Endothelial cell of umbilical vein (primary cell): ENCODE measurements at regions not wholly inside any gene's neighbourhood (a gene's known extent, or its start where the extent isn't known, plus 50 kb on each side); places are given as distances from the start of the nearest gene placed in this dataset.

Experiments
- BruUV-seq: library from RNA; stranded (reverse); fragments of 400-500 nt; replicated peaks from 2 replicates; lab custom pipeline; 2021; lab: Mats Ljungman, UMichigan
- CTCF ChIA-PET: fragments of 300-600, 350-600 bp; sonication (Branson Sonifier 250); formaldehyde crosslinking; loops from one replicate; lab custom pipeline; 2021; ENCODE audit warnings: antibody characterized with exemption, inconsistent platforms; lab: Charles Lee
- POLR2A ChIA-PET: fragments of 300-600, 350-600 bp; sonication (Branson Sonifier 250); formaldehyde crosslinking; loops from one replicate; lab custom pipeline; 2021; ENCODE audit warnings: antibody characterized with exemption, inconsistent platforms; lab: Charles Lee
- DNase-seq: peaks from one replicate; pipeline ENCODE4 v3.0.0-alpha.2; 2011; ENCODE audit warnings: low read depth, low spot score
- FAIRE-seq: peaks from 2 replicates; lab custom pipeline; 2011; peaks lifted over from hg19 to GRCh38; lab: Jason Lieb, UNC
- H2AFZ ChIP-seq: 2 replicates; pipeline ENCODE4 v1.6.0; 2012; ENCODE audit warnings: low read depth, low read length, control low read depth, inconsistent platforms
- H3K27ac ChIP-seq: 2 replicates; pipeline ENCODE4 v1.5.1; 2011; ENCODE audit warnings: low read depth, mild to moderate bottlenecking, control low read depth, low read length, moderate library complexity; ENCODE audit not compliant: insufficient read depth
- H3K27me3 ChIP-seq, 2 experiments: 2 replicates each; pipeline versions ENCODE4 v1.6.0 to v1.6.1; 2011; ENCODE audit warnings: low read length in 2 of 2, mixed read lengths in 1 of 2; ENCODE audit not compliant: control insufficient read depth in 2 of 2, insufficient read depth in 2 of 2
- H3K36me3 ChIP-seq, 2 experiments: 2 replicates in 1 of 2; 3 replicates in 1 of 2; pipeline ENCODE4 v1.5.1; 2011; ENCODE audit warnings: low read length in 2 of 2, mild to moderate bottlenecking in 1 of 2, moderate library complexity in 1 of 2; ENCODE audit not compliant: control insufficient read depth in 2 of 2, insufficient read depth in 2 of 2; ENCODE audit errors: extremely low read depth in 1 of 2
- H3K4me1 ChIP-seq: 3 replicates; pipeline ENCODE4 v1.5.1; 2011; ENCODE audit warnings: mild to moderate bottlenecking, low read length; ENCODE audit not compliant: control insufficient read depth, insufficient read depth; ENCODE audit errors: extremely low read depth
- H3K4me2 ChIP-seq: 2 replicates; pipeline ENCODE4 v1.6.1; 2011; ENCODE audit warnings: low read length, control low read depth, mixed read lengths; ENCODE audit not compliant: insufficient read depth
- H3K4me3 ChIP-seq, 3 experiments: fragments of 200-600 bp in 1 of 3; sonication (generic), shearing (Covaris generic) in 1 of 3; replicated peaks in 1 of 3; 2 replicates each; pipeline ENCODE4 v1.5.1; 2011 to 2016; ENCODE audit warnings: control low read depth in 3 of 3, low read length in 3 of 3, mild to moderate bottlenecking in 2 of 3, inconsistent platforms in 1 of 3, low read depth in 1 of 3, moderate library complexity in 1 of 3; ENCODE audit not compliant: insufficient read depth in 1 of 3
- H3K79me2 ChIP-seq: 2 replicates; pipeline ENCODE4 v1.6.0; 2012; ENCODE audit warnings: low read length, inconsistent platforms; ENCODE audit not compliant: control insufficient read depth, insufficient read depth
- H3K9ac ChIP-seq: replicated peaks from 2 replicates; pipeline ENCODE3; 2011; ENCODE audit warnings: low read length, control low read depth; ENCODE audit not compliant: insufficient read depth; ENCODE audit errors: extremely low read depth
- H3K9me1 ChIP-seq: replicated peaks from 3 replicates; pipeline ENCODE4 v1.6.0; 2011; ENCODE audit warnings: mild to moderate bottlenecking, low read length; ENCODE audit not compliant: control insufficient read depth, insufficient read depth; ENCODE audit errors: extremely low read depth
- H3K9me3 ChIP-seq: replicated peaks from 2 replicates; pipeline ENCODE4 v1.5.1; 2012; ENCODE audit warnings: low read length, inconsistent platforms; ENCODE audit not compliant: control insufficient read depth, insufficient read depth
- H4K20me1 ChIP-seq: replicated peaks from 2 replicates; pipeline ENCODE3; 2011; ENCODE audit warnings: mild to moderate bottlenecking, low read length; ENCODE audit not compliant: control insufficient read depth, insufficient read depth; ENCODE audit errors: extremely low read depth
- CTCF ChIP-seq, 2 donors: IDR thresholded peaks; 1 replicate in 1 of 2; 2 replicates in 1 of 2; pipeline ENCODE4 v1.5.1; 2011; ENCODE audit warnings: low read length in 2 of 2, mild to moderate bottlenecking in 2 of 2, moderate library complexity in 2 of 2, control low read depth in 1 of 2, inconsistent platforms in 1 of 2, low read depth in 1 of 2; ENCODE audit not compliant: insufficient read depth in 1 of 2; ENCODE audit errors: extremely low read depth in 1 of 2
- EZH2 ChIP-seq: IDR thresholded peaks from 2 replicates; pipeline ENCODE4 v1.6.1; 2012; ENCODE audit warnings: borderline replicate concordance, low read depth, mild to moderate bottlenecking, moderate library complexity, low read length, inconsistent platforms; ENCODE audit not compliant: severe bottlenecking
- FOS ChIP-seq: IDR thresholded peaks from 2 replicates; pipeline ENCODE4 v1.6.1; 2011; ENCODE audit warnings: mild to moderate bottlenecking, low read length, moderate library complexity, borderline replicate concordance; ENCODE audit not compliant: insufficient read depth
- GATA2 ChIP-seq: IDR thresholded peaks from 2 replicates; pipeline ENCODE4 v1.7.0; 2011; ENCODE audit warnings: low read depth, mild to moderate bottlenecking, moderate library complexity, mixed read lengths, low read length; ENCODE audit not compliant: insufficient read length, insufficient read depth
- JUN ChIP-seq: IDR thresholded peaks from 2 replicates; pipeline ENCODE4 v1.6.1; 2011; ENCODE audit warnings: borderline replicate concordance, low read depth; ENCODE audit not compliant: insufficient read length, insufficient read depth
- MAX ChIP-seq: IDR thresholded peaks from 2 replicates; pipeline ENCODE4 v1.6.1; 2011; ENCODE audit not compliant: insufficient read depth, insufficient read length
- MYC ChIP-seq: IDR thresholded peaks from one replicate; pipeline ENCODE4 v1.6.1; 2011; ENCODE audit warnings: mild to moderate bottlenecking, low read depth, low read length
- POLR2A ChIP-seq: IDR thresholded peaks from 2 replicates; pipeline ENCODE4 v1.6.1; 2012; ENCODE audit warnings: low read depth, mild to moderate bottlenecking, control low read depth, low read length
- POLR2AphosphoS5 ChIP-seq: IDR thresholded peaks from 2 replicates; pipeline ENCODE4 v1.6.1; 2012; ENCODE audit warnings: low read depth, mild to moderate bottlenecking, control low read depth, low read length, moderate library complexity; ENCODE audit not compliant: insufficient read depth
- dilution Hi-C: fragments of 300-500 bp; cut with MboI; formaldehyde crosslinking; loops from one replicate; pipeline ENCODE4 v1.15.0; 2019; ENCODE audit warnings: low sequenced_read_pairs; ENCODE audit not compliant: extremely low pct_ligation_motif_present
- intact Hi-C: fragments of 100-400 bp; cut with micrococcal nuclease; formaldehyde crosslinking; loops from one replicate; pipeline ENCODE4 v1.10.0; 2022

DNA sequence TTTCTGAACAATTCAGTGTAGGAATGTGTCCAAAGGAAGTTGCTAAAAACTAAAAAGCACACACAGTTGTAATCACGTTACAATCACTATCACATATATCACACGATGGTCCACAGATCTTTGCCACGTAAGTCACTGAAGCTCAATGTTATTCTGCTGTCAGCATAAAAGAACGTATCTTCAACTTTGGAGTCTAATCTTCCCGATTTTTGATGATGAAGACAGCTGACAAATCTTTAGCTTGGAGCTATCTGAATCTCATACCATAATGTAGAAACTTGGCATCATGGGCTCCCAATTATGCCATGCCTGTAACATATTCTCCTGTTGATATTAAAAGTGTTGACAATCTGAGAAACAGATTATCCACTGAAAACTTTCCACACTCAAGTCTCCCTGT, 158.4 kb downstream of the UBE2NL start:
- dilution Hi-C loops: no loop called here
- no peaks in the 10 kb centered on the region for H3K9me3 ChIP-seq
- no peaks in the 10 kb centered on the region for H3K4me1 ChIP-seq
- no peak for FAIRE-seq
- H2AFZ ChIP-seq: no peak overlapping the region
- H3K4me3 ChIP-seq: no peak overlapping the region
- H3K9me1 ChIP-seq: no peaks in the 10 kb centered on the region
- no peak overlapping the region for H3K4me2 ChIP-seq
- DNase-seq: no peak
- no TSS peak for BruUV-seq
- no peak overlapping the region for H3K27ac ChIP-seq
- no peaks in the 10 kb centered on the region for H3K79me2 ChIP-seq
- intact Hi-C loops: no loop called here
- no peaks in the 10 kb centered on the region for H3K36me3 ChIP-seq
- H3K27me3 ChIP-seq: no peaks in the 10 kb centered on the region
- no peak overlapping the region for H3K9ac ChIP-seq
- TF ChIP-seq FOS: no peak
- no peak for TF ChIP-seq POLR2A
- no peak for TF ChIP-seq EZH2
- no peak for TF ChIP-seq CTCF (IDR thresholded peaks at IDR 0.05; ENCODE audit: extremely low read depth in 1 of 2, insufficient read depth in 1 of 2, low read depth in 1 of 2, low read length in 2 of 2)
- no peak for TF ChIP-seq JUN
- TF ChIP-seq MYC: no peak
- TF ChIP-seq GATA2: no peak
- TF ChIP-seq MAX: no peak
- TF ChIP-seq POLR2AphosphoS5: no peak
- CTCF ChIA-PET: no interaction called here
- POLR2A ChIA-PET: no interaction called here
- H4K20me1 ChIP-seq: no peaks in the 10 kb centered on the region
